Peyer's patch (tissue), 4 donors: ENCODE measurements at regions not wholly inside any gene's neighbourhood (a gene's known extent, or its start where the extent isn't known, plus 50 kb on each side); places are given as distances from the start of the nearest gene placed in this dataset.
"Not testable (repeated sequence)": the region's sequence is repeated elsewhere in the genome, so short reads cannot be mapped to it uniquely, and the experiment has no call there.

Experiments used
- DNase-seq, 3 donors: peaks; one replicate each; pipeline ENCODE4 v3.0.0-alpha.2; 2017 to 2019
- H3K27ac ChIP-seq, 4 donors: fragments of 200-600 bp; sonication (generic); one replicate each; pipeline ENCODE4 v1.5.1; 2016 to 2019
- H3K27me3 ChIP-seq, 2 donors: fragments of 200-600 bp; sonication (generic); one replicate each; pipeline ENCODE4 v1.5.1; 2019
- H3K36me3 ChIP-seq, 3 donors: fragments of 200-600 bp; sonication (generic); one replicate each; pipeline ENCODE4 v1.5.1; 2016 to 2019
- H3K4me1 ChIP-seq, 4 donors: fragments of 200-600 bp; sonication (generic); one replicate each; pipeline ENCODE4 v1.5.1; 2016 to 2019
- H3K4me3 ChIP-seq, 4 donors: fragments of 200-600 bp; sonication (generic); 1 replicate in 3 of 4; 2 replicates in 1 of 4; pipeline ENCODE4 v1.5.1; 2016 to 2019; ENCODE audit warnings: mild to moderate bottlenecking in 1 of 4
- H3K9me3 ChIP-seq, 4 donors: fragments of 200-600 bp; sonication (generic); one replicate each; pipeline ENCODE4 v1.5.1; 2016 to 2019; ENCODE audit warnings: mild to moderate bottlenecking in 1 of 4
- POLR2A ChIP-seq, 2 donors: fragments of 450-650 bp; IDR thresholded peaks; one replicate each; pipeline ENCODE4 v1.5.1; 2017; ENCODE audit warnings: antibody characterized with exemption in 2 of 2, mild to moderate bottlenecking in 2 of 2, moderate library complexity in 2 of 2
- TF ChIP-seq, protein P1 (sequence below), 6 experiments: fragments of 450-650 bp in 4 of 6; fragments of 200-600 bp in 2 of 6; sonication (generic) in 1 of 6; IDR thresholded peaks; one replicate each; pipeline ENCODE4 v1.5.1; 2017 to 2019; ENCODE audit warnings: antibody characterized with exemption in 6 of 6, mild to moderate bottlenecking in 3 of 6, moderate library complexity in 1 of 6

DNA sequence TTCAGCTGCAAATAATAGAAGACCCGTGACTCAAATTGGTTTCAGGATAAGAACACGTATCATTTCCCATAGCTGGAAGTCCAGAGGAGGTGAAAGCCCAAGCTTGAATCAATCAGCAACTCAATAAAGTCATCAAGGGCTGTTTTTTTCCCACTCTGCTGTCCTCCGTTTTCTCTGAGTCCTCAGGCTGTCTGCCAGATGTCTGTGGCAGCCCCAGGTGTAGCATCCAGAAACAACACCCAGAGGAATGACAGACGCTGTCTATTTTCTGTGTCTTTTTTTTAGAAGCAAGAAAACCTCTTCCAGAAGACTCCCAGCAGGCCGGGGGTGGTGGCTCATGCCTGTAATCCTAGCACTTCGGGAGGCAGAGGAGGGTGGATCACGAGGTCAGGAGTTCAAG, 204.4 kb downstream of the FAM43A start:
- H3K4me3 ChIP-seq = no peak overlapping the region
- no peak for DNase-seq
- peaks cover 0 to 8% (median 0%) of the 10 kb centered on the region in 4 donors for H3K9me3 ChIP-seq
- no peaks in the 10 kb centered on the region for H3K36me3 ChIP-seq
- H3K27ac ChIP-seq = no peak overlapping the region
- no peaks in the 10 kb centered on the region for H3K27me3 ChIP-seq
- no peaks in the 10 kb centered on the region for H3K4me1 ChIP-seq
- no peak for TF ChIP-seq POLR2A (IDR thresholded peaks at IDR 0.05)
- TF ChIP-seq, protein P1, sequence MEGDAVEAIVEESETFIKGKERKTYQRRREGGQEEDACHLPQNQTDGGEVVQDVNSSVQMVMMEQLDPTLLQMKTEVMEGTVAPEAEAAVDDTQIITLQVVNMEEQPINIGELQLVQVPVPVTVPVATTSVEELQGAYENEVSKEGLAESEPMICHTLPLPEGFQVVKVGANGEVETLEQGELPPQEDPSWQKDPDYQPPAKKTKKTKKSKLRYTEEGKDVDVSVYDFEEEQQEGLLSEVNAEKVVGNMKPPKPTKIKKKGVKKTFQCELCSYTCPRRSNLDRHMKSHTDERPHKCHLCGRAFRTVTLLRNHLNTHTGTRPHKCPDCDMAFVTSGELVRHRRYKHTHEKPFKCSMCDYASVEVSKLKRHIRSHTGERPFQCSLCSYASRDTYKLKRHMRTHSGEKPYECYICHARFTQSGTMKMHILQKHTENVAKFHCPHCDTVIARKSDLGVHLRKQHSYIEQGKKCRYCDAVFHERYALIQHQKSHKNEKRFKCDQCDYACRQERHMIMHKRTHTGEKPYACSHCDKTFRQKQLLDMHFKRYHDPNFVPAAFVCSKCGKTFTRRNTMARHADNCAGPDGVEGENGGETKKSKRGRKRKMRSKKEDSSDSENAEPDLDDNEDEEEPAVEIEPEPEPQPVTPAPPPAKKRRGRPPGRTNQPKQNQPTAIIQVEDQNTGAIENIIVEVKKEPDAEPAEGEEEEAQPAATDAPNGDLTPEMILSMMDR (IDR thresholded peaks at IDR 0.05) = no peak

DNA sequence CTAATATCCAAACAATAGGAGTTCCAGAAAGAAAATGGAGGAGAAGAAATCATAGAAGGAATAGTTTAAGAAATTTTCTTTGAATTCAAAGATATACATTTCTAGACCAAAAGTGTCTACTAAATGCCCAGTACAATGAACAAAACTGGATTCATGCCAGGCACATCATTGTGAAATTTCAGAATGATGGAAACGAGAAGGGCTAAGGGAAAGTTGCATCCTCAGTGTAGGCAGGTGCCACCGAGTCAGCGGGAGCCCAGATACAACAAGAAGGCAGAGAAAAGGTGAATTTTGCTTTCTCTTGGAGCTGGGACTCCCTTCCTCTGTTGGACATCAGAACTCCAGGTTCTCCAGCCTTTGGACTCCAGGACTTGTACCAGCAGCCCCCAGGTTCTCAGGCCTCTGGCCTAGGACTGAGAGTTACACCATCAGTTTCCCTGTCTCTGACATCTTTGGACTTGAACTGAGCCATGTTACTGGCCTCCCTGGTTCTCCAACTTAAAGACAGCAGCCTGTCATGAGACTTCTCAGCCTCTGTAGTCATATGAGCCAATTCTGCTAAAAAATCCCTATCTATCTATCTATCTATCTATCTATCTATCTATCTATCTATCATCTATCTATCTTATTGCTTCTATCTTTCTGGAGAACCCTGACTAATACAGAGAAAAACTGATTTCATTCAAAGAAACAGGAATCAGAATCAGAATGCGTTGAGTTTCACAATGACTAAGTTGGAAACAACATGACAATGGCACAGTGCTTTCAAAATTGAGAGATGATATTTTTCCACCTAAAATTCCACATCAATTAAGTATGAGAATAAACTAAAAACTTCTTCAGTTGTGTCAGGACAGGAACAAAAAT, 207.7 kb downstream of the FAM43A start:
- TF ChIP-seq POLR2A (IDR thresholded peaks at IDR 0.05) = no peak
- TF ChIP-seq, protein P1 (IDR thresholded peaks at IDR 0.05) = no peak
- no peaks in the 10 kb centered on the region for H3K36me3 ChIP-seq
- H3K9me3 ChIP-seq = peaks cover 0 to 8% (median 0%) of the 10 kb centered on the region in 4 donors
- no peak for DNase-seq
- H3K27me3 ChIP-seq = no peaks in the 10 kb centered on the region
- H3K4me1 ChIP-seq = no peaks in the 10 kb centered on the region
- H3K27ac ChIP-seq = no peak overlapping the region
- H3K4me3 ChIP-seq = no peak overlapping the region

DNA sequence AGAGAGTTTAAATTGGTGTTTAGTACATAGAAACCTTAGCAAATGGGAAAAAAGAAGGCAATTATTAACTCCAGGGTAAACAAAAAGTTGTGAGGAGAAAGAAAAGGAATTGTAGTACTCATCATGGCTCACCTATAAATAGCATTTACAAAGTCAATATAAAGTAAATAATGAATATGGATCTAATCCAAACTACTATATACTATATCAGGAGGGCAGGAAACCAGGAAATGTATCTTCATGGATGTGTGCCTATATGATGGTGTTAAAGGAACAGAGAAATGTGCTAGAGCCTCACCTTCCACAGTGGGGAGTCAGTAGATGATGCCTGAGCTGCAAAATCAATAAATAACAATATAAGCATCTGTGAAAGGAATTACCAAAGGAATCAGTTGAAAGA, 208.9 kb downstream of the FAM43A start:
- no peak for DNase-seq
- no peak for TF ChIP-seq POLR2A (IDR thresholded peaks at IDR 0.05)
- TF ChIP-seq, protein P1 (IDR thresholded peaks at IDR 0.05) = no peak
- Histone ChIP-seq H3K4me3 (no peak overlapping the region), H3K27me3 (no peaks in the 10 kb centered on the region), H3K4me1 (no peaks in the 10 kb centered on the region), H3K27ac (no peak overlapping the region), H3K9me3 (peaks cover 0 to 10% (median 0%) of the 10 kb centered on the region in 4 donors), H3K36me3 (no peaks in the 10 kb centered on the region)

DNA sequence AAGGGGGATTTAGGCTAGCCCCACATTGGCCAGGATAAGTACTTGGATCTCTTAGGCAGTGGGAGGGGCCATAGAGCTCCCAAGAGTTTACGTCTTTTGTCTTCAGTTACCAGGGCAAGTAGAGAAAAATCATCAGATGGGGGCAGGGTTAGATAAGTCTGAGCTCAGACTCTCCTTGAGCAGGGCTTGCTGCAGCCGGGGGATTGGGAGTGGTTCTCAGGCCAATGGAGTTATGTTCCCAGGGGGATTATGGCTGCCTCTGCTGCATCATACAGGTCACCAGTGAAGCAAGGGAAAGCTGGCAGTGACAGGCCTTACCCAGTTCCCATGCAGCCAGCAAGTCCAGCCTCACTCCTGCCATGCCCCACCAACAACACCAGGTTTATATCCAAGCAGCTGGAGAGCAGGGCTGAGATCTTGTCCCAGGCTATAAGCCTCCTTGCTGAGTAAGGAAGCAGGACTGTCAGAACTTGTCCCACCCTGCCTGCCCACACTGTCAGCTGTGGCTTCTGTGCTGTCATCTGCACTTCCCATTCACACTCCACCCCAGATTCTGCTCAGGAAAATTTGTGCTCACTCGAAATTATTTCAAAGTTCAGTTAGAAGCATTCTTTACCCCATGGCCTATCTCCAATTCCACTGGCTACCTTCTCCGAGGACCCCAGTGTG, 215.3 kb downstream of the FAM43A start:
- no peak overlapping the region for H3K27ac ChIP-seq

DNA sequence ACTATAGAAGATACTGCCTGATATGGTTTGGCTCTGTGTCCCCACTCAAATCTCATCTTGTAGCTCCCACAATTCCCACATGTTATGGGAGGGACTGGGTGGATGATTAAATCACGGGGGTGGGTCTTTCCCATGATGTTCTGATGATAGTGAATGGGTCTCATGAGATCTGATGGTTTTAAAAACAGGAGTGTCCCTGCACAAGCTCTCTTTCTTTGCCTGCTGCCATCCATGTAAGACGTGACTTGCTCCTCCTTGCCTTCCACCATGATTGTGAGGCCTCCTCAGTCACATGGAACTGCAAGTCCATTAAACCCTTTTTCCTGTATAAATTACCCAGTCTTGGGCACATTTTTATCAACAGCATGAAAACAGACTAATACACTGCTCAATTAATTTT, 217.8 kb downstream of the FAM43A start:
- H3K4me1 ChIP-seq, H3K27ac ChIP-seq, H3K36me3 ChIP-seq, H3K4me3 ChIP-seq, H3K27me3 ChIP-seq, DNase-seq, H3K9me3 ChIP-seq: not testable (repeated sequence)

More for the DNA sequence above, 215.3 kb downstream of the FAM43A start:
- no peak for DNase-seq
- no peak for TF ChIP-seq POLR2A (IDR thresholded peaks at IDR 0.05)
- TF ChIP-seq, protein P1 (IDR thresholded peaks at IDR 0.05) = no peak
- Histone ChIP-seq H3K4me3 (no peak overlapping the region), H3K36me3 (no peaks in the 10 kb centered on the region), H3K27me3 (no peaks in the 10 kb centered on the region), H3K9me3 (peaks cover 0 to 4% (median 0%) of the 10 kb centered on the region in 4 donors), H3K4me1 (no peaks in the 10 kb centered on the region)

DNA sequence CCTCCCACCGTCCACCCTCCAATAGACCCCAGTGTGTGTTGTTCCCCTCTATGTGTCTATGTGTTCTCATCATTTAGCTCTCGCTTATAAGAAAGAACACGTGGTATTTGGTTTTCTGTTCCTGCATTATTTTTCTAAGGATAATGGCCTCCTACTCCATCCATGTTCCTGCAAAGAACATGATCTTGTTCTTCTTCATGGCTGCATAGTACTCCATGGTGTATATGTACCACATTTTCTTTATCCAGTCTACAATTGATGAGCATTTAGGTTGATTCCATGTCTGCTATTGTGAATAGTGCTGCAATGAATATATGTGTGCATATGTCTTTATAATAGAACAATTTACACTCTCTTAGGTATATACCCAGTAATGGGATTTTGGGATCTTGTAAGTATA, 219.3 kb downstream of the FAM43A start:
- H3K36me3 ChIP-seq, H3K4me1 ChIP-seq, DNase-seq, H3K27ac ChIP-seq, H3K27me3 ChIP-seq, H3K4me3 ChIP-seq, H3K9me3 ChIP-seq: not testable (repeated sequence)
